ENCODE measurements at regions not wholly inside any gene's neighbourhood (a gene's known extent, or its start where the extent isn't known, plus 50 kb on each side); places are given as distances from the start of the nearest gene placed in this dataset.

DNA sequence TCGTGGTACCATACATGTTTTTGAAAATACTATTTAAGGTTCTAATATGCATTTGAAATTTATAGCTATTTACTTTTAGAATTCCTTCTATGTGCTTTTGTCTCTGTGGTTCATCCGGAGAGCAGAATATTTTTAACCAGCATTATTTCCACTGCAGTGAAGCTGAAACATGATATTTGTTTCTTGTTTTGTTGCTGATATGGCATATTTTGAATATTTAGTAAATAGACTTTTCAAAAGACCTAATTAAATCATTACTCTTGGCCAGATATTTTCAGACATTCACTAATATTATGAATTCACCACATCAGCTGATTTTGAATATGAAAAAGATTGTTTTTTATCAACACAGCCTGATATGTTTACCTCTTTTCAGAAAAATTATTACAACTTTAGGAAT, 87.0 kb downstream of the FAT4 start:
- TF ChIP-seq, protein P1, sequence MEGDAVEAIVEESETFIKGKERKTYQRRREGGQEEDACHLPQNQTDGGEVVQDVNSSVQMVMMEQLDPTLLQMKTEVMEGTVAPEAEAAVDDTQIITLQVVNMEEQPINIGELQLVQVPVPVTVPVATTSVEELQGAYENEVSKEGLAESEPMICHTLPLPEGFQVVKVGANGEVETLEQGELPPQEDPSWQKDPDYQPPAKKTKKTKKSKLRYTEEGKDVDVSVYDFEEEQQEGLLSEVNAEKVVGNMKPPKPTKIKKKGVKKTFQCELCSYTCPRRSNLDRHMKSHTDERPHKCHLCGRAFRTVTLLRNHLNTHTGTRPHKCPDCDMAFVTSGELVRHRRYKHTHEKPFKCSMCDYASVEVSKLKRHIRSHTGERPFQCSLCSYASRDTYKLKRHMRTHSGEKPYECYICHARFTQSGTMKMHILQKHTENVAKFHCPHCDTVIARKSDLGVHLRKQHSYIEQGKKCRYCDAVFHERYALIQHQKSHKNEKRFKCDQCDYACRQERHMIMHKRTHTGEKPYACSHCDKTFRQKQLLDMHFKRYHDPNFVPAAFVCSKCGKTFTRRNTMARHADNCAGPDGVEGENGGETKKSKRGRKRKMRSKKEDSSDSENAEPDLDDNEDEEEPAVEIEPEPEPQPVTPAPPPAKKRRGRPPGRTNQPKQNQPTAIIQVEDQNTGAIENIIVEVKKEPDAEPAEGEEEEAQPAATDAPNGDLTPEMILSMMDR (IDR thresholded peaks at IDR 0.05) = no peak
- TF ChIP-seq CREB1 (CRISPR knock-in tag; IDR thresholded peaks at IDR 0.05) = no peak
- no peak for TF ChIP-seq ZBTB21 (CRISPR knock-in tag; IDR thresholded peaks at IDR 0.05; ENCODE audit: borderline replicate concordance)
- TF ChIP-seq ESRRA (CRISPR knock-in tag; IDR thresholded peaks at IDR 0.05; ENCODE audit: borderline replicate concordance) = no peak
- no peak for TF ChIP-seq CBFB (CRISPR knock-in tag; IDR thresholded peaks at IDR 0.05; ENCODE audit: low read depth)
- TF ChIP-seq, protein P2, sequence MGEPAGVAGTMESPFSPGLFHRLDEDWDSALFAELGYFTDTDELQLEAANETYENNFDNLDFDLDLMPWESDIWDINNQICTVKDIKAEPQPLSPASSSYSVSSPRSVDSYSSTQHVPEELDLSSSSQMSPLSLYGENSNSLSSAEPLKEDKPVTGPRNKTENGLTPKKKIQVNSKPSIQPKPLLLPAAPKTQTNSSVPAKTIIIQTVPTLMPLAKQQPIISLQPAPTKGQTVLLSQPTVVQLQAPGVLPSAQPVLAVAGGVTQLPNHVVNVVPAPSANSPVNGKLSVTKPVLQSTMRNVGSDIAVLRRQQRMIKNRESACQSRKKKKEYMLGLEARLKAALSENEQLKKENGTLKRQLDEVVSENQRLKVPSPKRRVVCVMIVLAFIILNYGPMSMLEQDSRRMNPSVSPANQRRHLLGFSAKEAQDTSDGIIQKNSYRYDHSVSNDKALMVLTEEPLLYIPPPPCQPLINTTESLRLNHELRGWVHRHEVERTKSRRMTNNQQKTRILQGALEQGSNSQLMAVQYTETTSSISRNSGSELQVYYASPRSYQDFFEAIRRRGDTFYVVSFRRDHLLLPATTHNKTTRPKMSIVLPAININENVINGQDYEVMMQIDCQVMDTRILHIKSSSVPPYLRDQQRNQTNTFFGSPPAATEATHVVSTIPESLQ (CRISPR knock-in tag; IDR thresholded peaks at IDR 0.05) = no peak
- TF ChIP-seq USF1 (CRISPR knock-in tag; IDR thresholded peaks at IDR 0.05) = no peak
- no peak for TF ChIP-seq ARID4B (CRISPR knock-in tag; IDR thresholded peaks at IDR 0.05; ENCODE audit: borderline replicate concordance)
- TF ChIP-seq, protein P3, sequence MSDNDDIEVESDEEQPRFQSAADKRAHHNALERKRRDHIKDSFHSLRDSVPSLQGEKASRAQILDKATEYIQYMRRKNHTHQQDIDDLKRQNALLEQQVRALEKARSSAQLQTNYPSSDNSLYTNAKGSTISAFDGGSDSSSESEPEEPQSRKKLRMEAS (CRISPR knock-in tag; IDR thresholded peaks at IDR 0.05) = no peak
- TF ChIP-seq SMAD4 (CRISPR knock-in tag; IDR thresholded peaks at IDR 0.05) = no peak
- TF ChIP-seq ELF4 (CRISPR knock-in tag; IDR thresholded peaks at IDR 0.05; ENCODE audit: low read depth) = no peak
- TF ChIP-seq FOXP4 (CRISPR knock-in tag; IDR thresholded peaks at IDR 0.05) = no peak
